Mesenchymal stem cell (in vitro differentiated cells and primary cell): ENCODE measurements at regions not wholly inside any gene's neighbourhood (a gene's known extent, or its start where the extent isn't known, plus 50 kb on each side); places are given as distances from the start of the nearest gene placed in this dataset.
A peak's percentile ranks its signal among the peaks of the same experiment; 100 is the strongest.

Experiments
- DNase-seq: peaks from one replicate; pipeline ENCODE4 v3.0.0-alpha.2; 2013
- H2AFZ ChIP-seq: one replicate; pipeline ENCODE4 v1.6.1; 2013; ENCODE audit warnings: low read depth, mild to moderate bottlenecking, control low read depth, inconsistent platforms, low read length, moderate library complexity
- H2AK5ac ChIP-seq: 2 replicates; pipeline ENCODE4 v1.6.1; 2013; ENCODE audit warnings: low read length, moderate library complexity, mild to moderate bottlenecking, inconsistent platforms; ENCODE audit not compliant: severe bottlenecking
- H2BK120ac ChIP-seq: one replicate; pipeline ENCODE4 v1.6.1; 2013; ENCODE audit warnings: low read depth, mild to moderate bottlenecking, inconsistent platforms, low read length, moderate library complexity
- H2BK12ac ChIP-seq, 2 experiments: one replicate each; pipeline ENCODE4 v1.6.1; 2013; ENCODE audit warnings: inconsistent platforms in 2 of 2, low read length in 2 of 2, mild to moderate bottlenecking in 2 of 2, moderate library complexity in 2 of 2, control low read depth in 1 of 2
- H2BK15ac ChIP-seq: one replicate; pipeline ENCODE4 v1.6.1; 2013; ENCODE audit warnings: mild to moderate bottlenecking, low read depth, inconsistent platforms; ENCODE audit not compliant: poor library complexity, severe bottlenecking
- H2BK5ac ChIP-seq: 2 replicates; pipeline ENCODE4 v1.6.1; 2013; ENCODE audit warnings: low read depth, mild to moderate bottlenecking, low read length, control low read depth, inconsistent platforms; ENCODE audit not compliant: poor library complexity, severe bottlenecking
- H3K14ac ChIP-seq, 2 experiments: one replicate each; pipeline ENCODE4 v1.6.1; 2013; ENCODE audit warnings: inconsistent platforms in 2 of 2, low read length in 2 of 2, control low read depth in 1 of 2, mild to moderate bottlenecking in 1 of 2, moderate library complexity in 1 of 2
- H3K18ac ChIP-seq, 2 experiments: one replicate each; pipeline ENCODE4 v1.6.1; 2013; ENCODE audit warnings: inconsistent platforms in 2 of 2, low read length in 2 of 2, control low read depth in 1 of 2, low read depth in 1 of 2, mild to moderate bottlenecking in 1 of 2
- H3K23ac ChIP-seq, 2 experiments: one replicate each; pipeline ENCODE4 v1.6.1; 2013; ENCODE audit warnings: inconsistent platforms in 2 of 2, low read length in 2 of 2, mild to moderate bottlenecking in 2 of 2, moderate library complexity in 2 of 2, control low read depth in 1 of 2
- H3K27ac ChIP-seq: 2 replicates; pipeline ENCODE4 v1.5.1; 2013; ENCODE audit warnings: mild to moderate bottlenecking, moderate library complexity, low read length, control low read depth, inconsistent platforms; ENCODE audit not compliant: poor library complexity, severe bottlenecking
- H3K27me3 ChIP-seq, 2 experiments: 2 replicates each; pipeline versions ENCODE4 v1.6.1 to v1.7.0; 2013; ENCODE audit warnings: low read length in 2 of 2, mild to moderate bottlenecking in 2 of 2, moderate library complexity in 2 of 2, control low read depth in 1 of 2, inconsistent platforms in 1 of 2; ENCODE audit not compliant: control insufficient read depth in 1 of 2, insufficient read depth in 1 of 2
- H3K36me3 ChIP-seq, 2 experiments: 2 replicates each; pipeline versions ENCODE4 v1.6.1 to v1.7.0; 2013; ENCODE audit warnings: low read length in 2 of 2, control low read depth in 1 of 2, inconsistent platforms in 1 of 2, low read depth in 1 of 2, mild to moderate bottlenecking in 1 of 2; ENCODE audit not compliant: insufficient read depth in 2 of 2, control insufficient read depth in 1 of 2
- H3K4ac ChIP-seq, 2 experiments: one replicate each; pipeline ENCODE4 v1.6.1; 2013; ENCODE audit warnings: inconsistent platforms in 2 of 2, low read length in 2 of 2, mild to moderate bottlenecking in 2 of 2, moderate library complexity in 2 of 2, control low read depth in 1 of 2, low read depth in 1 of 2
- H3K4me1 ChIP-seq: 2 replicates; pipeline ENCODE4 v1.6.1; 2013; ENCODE audit warnings: low read depth, low read length, control low read depth; ENCODE audit not compliant: control insufficient read depth, insufficient read depth
- H3K4me2 ChIP-seq: 2 replicates; pipeline ENCODE4 v1.6.1; 2013; ENCODE audit warnings: low read length, mild to moderate bottlenecking, inconsistent platforms; ENCODE audit not compliant: poor library complexity, severe bottlenecking
- H3K4me3 ChIP-seq, 2 experiments: 2 replicates each; pipeline versions ENCODE4 v1.5.1 to v1.7.0; 2013; ENCODE audit warnings: low read length in 2 of 2, mild to moderate bottlenecking in 2 of 2, control low read depth in 1 of 2, low read depth in 1 of 2; ENCODE audit not compliant: insufficient read depth in 1 of 2
- H3K79me1 ChIP-seq: replicated peaks from 2 replicates; pipeline ENCODE4 v1.6.1; 2013; ENCODE audit warnings: mild to moderate bottlenecking, control low read depth, low read length, inconsistent platforms; ENCODE audit not compliant: poor library complexity, severe bottlenecking
- H3K9ac ChIP-seq: 2 replicates; pipeline ENCODE4 v1.7.0; 2013; ENCODE audit warnings: mild to moderate bottlenecking, low read length, moderate library complexity
- H3K9me3 ChIP-seq: 2 replicates; pipeline ENCODE4 v1.7.0; 2013; ENCODE audit warnings: mild to moderate bottlenecking, low read length; ENCODE audit not compliant: control insufficient read depth
- H4K8ac ChIP-seq: one replicate; pipeline ENCODE4 v1.6.1; 2013; ENCODE audit warnings: inconsistent platforms, mild to moderate bottlenecking, low read length, moderate library complexity
- H4K91ac ChIP-seq: one replicate; pipeline ENCODE4 v1.6.1; 2013; ENCODE audit warnings: mild to moderate bottlenecking, low read length, inconsistent platforms
- WGBS: methylation state at CpG from one replicate; pipeline ENCODE4 v1.1.7; 2013; ENCODE audit warnings: mixed read lengths; 5-methylcytosine and 5-hydroxymethylcytosine counted together

- Histone ChIP-seq H3K4me1 (peaks cover 7% of the 10 kb centered on the region), H4K8ac (no peak overlapping the region), H3K14ac (no peak overlapping the region), H3K27me3 (no peaks in the 10 kb centered on the region), H3K79me1 (no peaks in the 10 kb centered on the region), H3K9ac (no peak overlapping the region), H3K36me3 (no peaks in the 10 kb centered on the region), H3K4ac (no peak overlapping the region), H3K9me3 (peaks cover 3% of the 10 kb centered on the region), H3K27ac (no peak overlapping the region), H2BK15ac (no peak overlapping the region), H3K23ac (no peak overlapping the region), H4K91ac (no peak overlapping the region), H3K4me3 (no peak overlapping the region), H2AK5ac (no peak overlapping the region), H2AFZ (no peak overlapping the region), H3K18ac (no peak overlapping the region), H2BK12ac (no peak overlapping the region), H2BK120ac (no peak overlapping the region), H2BK5ac (no peak overlapping the region), H3K4me2 (no peak overlapping the region)
- no peak for DNase-seq
- WGBS = 89% methylated on average over 4 of the region's 6 CpGs
Measured at GRCh38 chr2:5473635-5474034, 218.5 kb upstream of the SOX11 start.

- Histone ChIP-seq H3K23ac (no peak overlapping the region), H3K27ac (no peak overlapping the region), H2BK120ac (no peak overlapping the region), H2AFZ (no peak overlapping the region), H2BK15ac (no peak overlapping the region), H2AK5ac (no peak overlapping the region), H3K14ac (no peak overlapping the region), H3K4me3 (no peak overlapping the region), H3K36me3 (no peaks in the 10 kb centered on the region), H3K79me1 (no peaks in the 10 kb centered on the region), H3K9me3 (peaks cover 3% of the 10 kb centered on the region), H3K9ac (no peak overlapping the region), H3K4me1 (peaks cover 7% of the 10 kb centered on the region), H3K27me3 (no peaks in the 10 kb centered on the region), H3K4ac (no peak overlapping the region), H4K8ac (no peak overlapping the region), H3K4me2 (no peak overlapping the region), H4K91ac (no peak overlapping the region), H3K18ac (no peak overlapping the region), H2BK5ac (no peak overlapping the region), H2BK12ac (no peak overlapping the region)
- DNase-seq = no peak
- 76% methylated on average over 11 of the region's 14 CpGs for WGBS
Measured at GRCh38 chr2:5474716-5475115, 217.5 kb upstream of the SOX11 start.

GRCh38 chr2:5479265-5479928 lies 212.8 kb upstream of the SOX11 start:
- H3K4me1 ChIP-seq = peaks cover 11% of the 10 kb centered on the region
- H3K27ac ChIP-seq = no peak overlapping the region
- H2BK15ac ChIP-seq = no peak overlapping the region
- H2BK12ac ChIP-seq = no peak overlapping the region
- WGBS = 51% methylated on average over 7 of the region's 7 CpGs
- no peak overlapping the region for H2AFZ ChIP-seq
- no peak overlapping the region for H3K4me3 ChIP-seq
- H4K91ac ChIP-seq = no peak overlapping the region
- no peaks in the 10 kb centered on the region for H3K36me3 ChIP-seq
- no peaks in the 10 kb centered on the region for H3K79me1 ChIP-seq
- H2AK5ac ChIP-seq = no peak overlapping the region
- H3K4ac ChIP-seq = no peak overlapping the region
- no peaks in the 10 kb centered on the region for H3K27me3 ChIP-seq
- H3K18ac ChIP-seq = no peak overlapping the region
- no peak overlapping the region for H3K4me2 ChIP-seq
- no peak overlapping the region for H2BK120ac ChIP-seq
- no peak overlapping the region for H3K9ac ChIP-seq
- H4K8ac ChIP-seq = no peak overlapping the region
- H3K23ac ChIP-seq = no peak overlapping the region
- no peaks in the 10 kb centered on the region for H3K9me3 ChIP-seq
- H3K14ac ChIP-seq = no peak overlapping the region
- no peak overlapping the region for H2BK5ac ChIP-seq
- DNase-seq = no peak

- peak; percentile 23 for DNase-seq
- no peaks in the 10 kb centered on the region for H3K79me1 ChIP-seq
- no peak overlapping the region for H2BK5ac ChIP-seq
- H2AFZ ChIP-seq = no peak overlapping the region
- H3K4me3 ChIP-seq = no peak overlapping the region
- peaks cover 5% of the 10 kb centered on the region for H3K9me3 ChIP-seq
- no peak overlapping the region for H4K91ac ChIP-seq
- H3K4ac ChIP-seq = no peak overlapping the region
- H4K8ac ChIP-seq = no peak overlapping the region
- H3K14ac ChIP-seq = no peak overlapping the region
- no peak overlapping the region for H2BK15ac ChIP-seq
- H3K27me3 ChIP-seq = no peaks in the 10 kb centered on the region
- no peaks in the 10 kb centered on the region for H3K36me3 ChIP-seq
- no peak overlapping the region for H2BK120ac ChIP-seq
- H3K4me1 ChIP-seq = peaks cover 6% of the 10 kb centered on the region
- no peak overlapping the region for H3K18ac ChIP-seq
- no peak overlapping the region for H3K23ac ChIP-seq
- H3K9ac ChIP-seq = no peak overlapping the region
- H3K4me2 ChIP-seq = no peak overlapping the region
- 0% methylated on average over 3 of the region's 6 CpGs for WGBS
- no peak overlapping the region for H3K27ac ChIP-seq
- H2BK12ac ChIP-seq = no peak overlapping the region
- H2AK5ac ChIP-seq = no peak overlapping the region
Measured at GRCh38 chr2:5482929-5483331, 209.3 kb upstream of the SOX11 start.
